ENCODE measurements at regions not wholly inside any gene's neighbourhood (a gene's known extent, or its start where the extent isn't known, plus 50 kb on each side); places are given as distances from the start of the nearest gene placed in this dataset.

DNA sequence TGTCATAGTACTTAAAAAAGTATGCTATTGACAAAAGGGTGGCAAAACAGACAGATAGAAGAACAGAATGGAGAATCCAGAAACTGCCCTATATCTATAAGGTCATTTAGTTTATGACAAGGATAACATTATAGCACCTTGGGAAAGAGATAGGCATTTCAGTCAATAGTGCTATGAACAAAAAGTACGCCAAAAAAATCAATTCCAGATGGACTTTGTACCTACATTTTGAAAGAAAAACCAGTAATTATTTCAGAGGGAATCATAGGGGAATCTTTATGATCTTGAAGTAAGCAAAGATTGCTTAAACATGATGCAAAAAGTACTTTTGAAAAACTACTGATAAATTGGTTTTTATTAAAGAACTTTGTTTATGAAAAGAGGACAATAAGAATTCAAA, 59.9 kb upstream of the SETBP1 start:
- DNase-seq, result no peak
- peaks cover 3% of the 10 kb centered on the region for H3K9me3 Mint-ChIP-seq
- no peak for TF ChIP-seq CTCF (IDR thresholded peaks at IDR 0.05)
- H3K27ac Mint-ChIP-seq, result no peak overlapping the region
- intact Hi-C loops (cut with micrococcal nuclease), result no loop called here
- H3K36me3 Mint-ChIP-seq (ENCODE audit: low read depth), result no peaks in the 10 kb centered on the region
- H3K4me3 Mint-ChIP-seq, result no peak overlapping the region
- ChIA-PET CTCF (no interaction called here), POLR2A (no interaction called here)
- peaks cover 2% of the 10 kb centered on the region for H3K27me3 Mint-ChIP-seq
- no peak for ATAC-seq
- H3K4me1 Mint-ChIP-seq (ENCODE audit: low read depth), result no peaks in the 10 kb centered on the region

DNA sequence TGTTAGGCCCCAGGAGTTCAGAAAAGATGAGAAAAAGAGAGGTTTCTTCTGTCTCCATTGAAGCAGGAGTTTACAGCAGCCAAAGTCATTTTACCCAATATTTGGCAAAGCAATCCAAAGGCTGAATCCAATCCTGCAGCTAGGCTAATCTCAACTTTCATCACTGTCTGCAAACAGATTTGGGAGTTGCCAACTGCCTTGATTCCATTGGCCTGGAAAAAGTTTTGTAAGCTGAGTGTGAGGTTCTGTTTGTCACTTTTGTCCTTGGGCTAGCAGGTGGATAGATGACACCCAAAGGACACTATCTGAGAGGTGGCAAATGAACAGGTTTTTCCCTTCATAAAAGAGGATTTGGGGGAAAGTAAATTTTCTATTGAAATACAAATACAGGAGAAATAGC, 56.6 kb upstream of the SETBP1 start:
- no peak overlapping the region for H3K4me3 Mint-ChIP-seq
- ChIA-PET POLR2A (no interaction called here), CTCF (no interaction called here)
- no peaks in the 10 kb centered on the region for H3K9me3 Mint-ChIP-seq
- intact Hi-C loops (cut with micrococcal nuclease), result no loop called here
- no peak overlapping the region for H3K27ac Mint-ChIP-seq
- no peaks in the 10 kb centered on the region for H3K4me1 Mint-ChIP-seq (ENCODE audit: low read depth)
- no peak for TF ChIP-seq CTCF (IDR thresholded peaks at IDR 0.05)
- ATAC-seq, result no peak
- no peaks in the 10 kb centered on the region for H3K36me3 Mint-ChIP-seq (ENCODE audit: low read depth)
- DNase-seq, result no peak
- H3K27me3 Mint-ChIP-seq, result peaks cover 3% of the 10 kb centered on the region

- no peak for DNase-seq
- no peak overlapping the region for H3K4me3 Mint-ChIP-seq
- POLR2A ChIA-PET, result no interaction called here
- TF ChIP-seq CTCF (IDR thresholded peaks at IDR 0.05), result no peak
- H3K4me1 Mint-ChIP-seq (ENCODE audit: low read depth), result peaks cover 5% of the 10 kb centered on the region
- intact Hi-C loops (cut with micrococcal nuclease), result no loop called here
- H3K36me3 Mint-ChIP-seq (ENCODE audit: low read depth), result no peaks in the 10 kb centered on the region
- peaks cover 3% of the 10 kb centered on the region for H3K27me3 Mint-ChIP-seq
- CTCF ChIA-PET, result interaction anchor here (1.1 kb wide), 1 partner anchor 30 kb away, joined by 4 read pairs; no protein-coding TSS in a partner anchor
- ATAC-seq, result no peak
- H3K27ac Mint-ChIP-seq, result no peak overlapping the region
- no peaks in the 10 kb centered on the region for H3K9me3 Mint-ChIP-seq
Measured at GRCh38 chr18:44625386-44625785, 55.3 kb upstream of the SETBP1 start.

GRCh38 chr18:44626236-44626635, 54.5 kb upstream of the SETBP1 start:
- no peak for TF ChIP-seq CTCF (IDR thresholded peaks at IDR 0.05)
- POLR2A ChIA-PET, result interaction anchor here (0.8 kb wide), 1 partner anchor 18 kb away, joined by 4 read pairs; no protein-coding TSS in a partner anchor
- intact Hi-C loops (cut with micrococcal nuclease), result no loop called here
- ATAC-seq (no peak), DNase-seq (no peak)
- H3K36me3 Mint-ChIP-seq (ENCODE audit: low read depth), result no peaks in the 10 kb centered on the region
- CTCF ChIA-PET, result no interaction called here
- H3K4me1 Mint-ChIP-seq (ENCODE audit: low read depth), result peaks cover 5% of the 10 kb centered on the region
- peaks cover 3% of the 10 kb centered on the region for H3K27me3 Mint-ChIP-seq
- no peak overlapping the region for H3K27ac Mint-ChIP-seq
- no peaks in the 10 kb centered on the region for H3K9me3 Mint-ChIP-seq
- H3K4me3 Mint-ChIP-seq, result no peak overlapping the region

DNA sequence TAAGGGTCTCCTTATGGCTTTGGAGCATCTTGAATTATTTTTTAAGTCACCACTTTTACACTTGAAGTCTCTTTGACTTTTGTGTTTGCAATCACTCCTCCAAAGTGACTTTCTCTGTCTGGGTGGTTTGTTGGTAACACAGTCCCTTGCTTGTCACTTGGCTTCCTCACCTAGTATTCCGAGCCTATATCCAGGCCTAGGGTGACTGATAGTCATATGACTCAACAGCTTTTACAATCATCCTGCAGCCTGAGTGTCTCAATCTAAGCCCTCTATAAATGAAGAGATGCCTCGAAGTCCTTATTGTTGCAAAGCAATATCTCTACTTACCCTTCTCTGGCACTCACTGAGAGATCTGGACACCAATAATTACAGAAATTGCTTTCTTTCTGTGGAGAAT, 53.9 kb upstream of the SETBP1 start:
- no peak for TF ChIP-seq CTCF (IDR thresholded peaks at IDR 0.05)
- Mint-ChIP-seq H3K9me3 (no peaks in the 10 kb centered on the region), H3K36me3 (ENCODE audit: low read depth) (no peaks in the 10 kb centered on the region), H3K4me1 (ENCODE audit: low read depth) (peaks cover 5% of the 10 kb centered on the region), H3K27ac (no peak overlapping the region), H3K27me3 (peaks cover 3% of the 10 kb centered on the region), H3K4me3 (no peak overlapping the region)
- CTCF ChIA-PET, result no interaction called here
- DNase-seq (no peak), ATAC-seq (no peak)
- intact Hi-C loops (cut with micrococcal nuclease), result no loop called here
- POLR2A ChIA-PET, result interaction anchor here (0.8 kb wide), 1 partner anchor 17 kb away, joined by 4 read pairs; no protein-coding TSS in a partner anchor

Data from activated CD8-positive, alpha-beta T cell treated with anti-CD3 and anti-CD28 coated beads for 36 hours (primary cell).